HG03439 (cell line): ENCODE measurements at regions not wholly inside any gene's neighbourhood (a gene's known extent, or its start where the extent isn't known, plus 50 kb on each side); places are given as distances from the start of the nearest gene placed in this dataset.

ENCODE experiments used
- ATAC-seq: cut with Tn5 transposase; IDR thresholded peaks from one replicate; pipeline ENCODE4 v1.9.1; 2021; ENCODE audit warnings: mild to moderate bottlenecking, moderate library complexity; ENCODE audit not compliant: unreplicated experiment

GRCh38 chr2:611519-611918 lies 65.7 kb downstream of the TMEM18 start:
- no peak for ATAC-seq

DNA sequence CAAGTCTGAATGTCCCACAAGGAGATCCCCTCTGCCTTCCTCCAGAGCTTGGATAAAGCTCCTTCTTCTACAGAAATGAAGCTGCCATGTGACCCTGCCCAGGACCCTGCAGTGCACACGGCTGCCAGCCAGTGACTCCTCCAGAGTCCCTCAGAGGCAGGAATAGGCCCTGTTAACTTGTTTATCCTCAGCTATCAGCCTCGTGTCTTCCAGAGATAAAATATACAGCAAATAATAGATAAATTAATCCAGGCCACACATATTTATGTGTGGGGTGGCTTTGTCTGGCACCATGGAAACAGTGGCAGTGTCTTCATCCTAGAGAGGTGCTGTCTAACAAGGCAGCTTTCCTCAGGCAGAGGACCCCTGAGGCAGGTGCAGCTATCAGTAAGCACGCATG lies 66.7 kb downstream of the TMEM18 start:
- no peak for ATAC-seq

DNA sequence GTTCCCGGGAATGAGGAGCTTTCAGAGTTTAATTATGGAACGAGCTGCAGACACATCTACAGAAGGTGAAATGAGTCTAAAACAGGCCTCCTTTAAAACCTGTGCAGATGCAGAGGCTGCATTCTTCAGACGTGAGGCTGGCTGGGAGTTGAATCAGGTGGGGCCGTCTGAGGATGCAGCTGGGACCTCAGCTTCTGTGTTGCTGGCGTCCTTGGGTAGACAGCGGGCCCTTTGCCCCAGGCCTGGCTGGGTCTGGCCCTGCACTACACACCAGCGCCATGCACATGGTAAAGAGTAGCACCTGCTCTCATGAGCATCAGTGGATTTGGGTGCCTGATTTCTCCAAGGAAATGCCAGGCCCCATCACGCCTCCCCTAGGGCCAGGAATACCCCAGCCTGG lies 67.3 kb downstream of the TMEM18 start:
- no peak for ATAC-seq

- no peak for ATAC-seq
Measured at GRCh38 chr2:609449-609848, 67.8 kb downstream of the TMEM18 start.

DNA sequence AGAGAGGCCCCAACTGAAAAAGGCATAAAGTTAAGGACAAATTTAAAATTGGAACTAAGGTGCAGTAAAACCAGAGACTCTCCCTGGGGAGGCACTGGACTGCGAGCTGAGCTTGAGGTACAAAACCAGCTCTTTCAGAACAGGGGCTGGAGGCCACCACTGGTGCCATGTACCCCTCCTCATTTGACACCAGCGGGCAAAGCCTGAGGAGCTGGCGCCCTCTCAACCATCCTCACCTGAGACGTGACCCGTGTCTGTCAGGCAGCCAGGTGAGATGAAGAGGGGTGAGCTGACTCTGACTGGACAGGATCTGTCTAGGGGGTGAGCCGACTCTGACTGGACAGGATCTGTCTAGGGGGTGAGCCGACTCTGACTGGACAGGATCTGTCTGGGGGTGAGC lies 68.5 kb downstream of the TMEM18 start:
- ATAC-seq = no peak

DNA sequence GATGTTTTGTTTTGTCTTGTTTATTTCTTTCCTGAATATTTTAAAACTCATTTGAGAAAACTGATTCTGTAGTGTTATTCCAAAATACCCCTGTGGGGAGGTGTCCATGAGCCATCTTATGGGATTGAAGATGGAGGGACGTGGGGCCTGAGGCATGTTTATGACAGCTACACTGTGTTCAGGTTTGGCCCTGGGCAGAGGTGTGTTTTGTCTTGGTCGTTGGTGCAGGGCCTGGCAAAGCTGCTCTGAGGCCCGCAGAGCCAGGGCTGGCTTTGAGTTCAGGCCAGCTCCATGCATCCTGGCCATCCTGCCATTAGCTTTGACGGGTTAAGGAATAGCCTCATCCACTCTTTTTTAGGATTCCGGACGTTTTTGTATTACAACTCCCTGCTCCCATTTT lies 68.9 kb downstream of the TMEM18 start:
- ATAC-seq = no peak

DNA sequence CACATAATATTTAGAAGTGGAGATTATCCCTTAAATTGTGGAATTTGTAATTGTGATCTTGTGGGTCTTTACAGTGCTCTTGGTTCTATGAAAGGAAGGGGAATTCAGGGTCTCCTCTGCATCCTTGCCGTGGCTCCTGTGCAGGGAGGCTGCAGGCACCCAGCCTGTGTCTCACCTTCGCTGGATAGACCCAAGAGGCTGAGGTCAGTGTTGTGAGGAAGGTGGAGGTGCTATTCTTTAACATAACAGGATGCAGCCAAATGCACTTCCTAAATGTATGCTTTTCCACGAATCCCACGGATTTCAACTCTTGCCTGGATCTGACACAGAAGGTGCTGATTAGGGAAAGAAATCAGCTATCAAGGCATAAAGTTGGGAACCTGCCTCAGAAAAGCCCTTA lies 69.5 kb downstream of the TMEM18 start:
- no peak for ATAC-seq

DNA sequence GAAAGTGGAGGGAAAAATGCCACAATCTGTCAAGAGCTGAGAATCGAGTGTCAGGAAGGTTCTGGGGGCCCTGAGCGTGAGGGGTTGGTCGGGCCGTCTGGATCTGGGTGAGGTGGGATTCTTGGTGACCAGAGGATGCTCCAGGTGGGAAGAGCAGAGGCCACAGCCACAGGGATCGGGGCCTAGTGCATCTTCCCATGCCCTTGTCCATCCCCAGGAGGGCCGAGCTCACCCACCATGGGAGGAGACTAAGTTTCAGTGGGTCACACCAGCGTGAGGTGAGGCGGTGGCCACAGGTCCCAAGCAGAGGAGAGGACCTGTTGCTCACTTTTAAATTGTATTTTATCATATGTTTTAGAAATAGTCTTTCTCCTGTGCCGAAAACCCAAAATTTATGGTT lies 70.0 kb downstream of the TMEM18 start:
- ATAC-seq = no peak

- ATAC-seq = no peak
Measured at GRCh38 chr2:605674-606608, 71.3 kb downstream of the TMEM18 start.

- ATAC-seq = no peak
Measured at GRCh38 chr2:604854-605524, 72.2 kb downstream of the TMEM18 start.

GRCh38 chr2:604385-604784 lies 72.8 kb downstream of the TMEM18 start:
- no peak for ATAC-seq

GRCh38 chr2:603869-604268 lies 73.3 kb downstream of the TMEM18 start:
- ATAC-seq = no peak

GRCh38 chr2:603427-603826 lies 73.8 kb downstream of the TMEM18 start:
- no peak for ATAC-seq

DNA sequence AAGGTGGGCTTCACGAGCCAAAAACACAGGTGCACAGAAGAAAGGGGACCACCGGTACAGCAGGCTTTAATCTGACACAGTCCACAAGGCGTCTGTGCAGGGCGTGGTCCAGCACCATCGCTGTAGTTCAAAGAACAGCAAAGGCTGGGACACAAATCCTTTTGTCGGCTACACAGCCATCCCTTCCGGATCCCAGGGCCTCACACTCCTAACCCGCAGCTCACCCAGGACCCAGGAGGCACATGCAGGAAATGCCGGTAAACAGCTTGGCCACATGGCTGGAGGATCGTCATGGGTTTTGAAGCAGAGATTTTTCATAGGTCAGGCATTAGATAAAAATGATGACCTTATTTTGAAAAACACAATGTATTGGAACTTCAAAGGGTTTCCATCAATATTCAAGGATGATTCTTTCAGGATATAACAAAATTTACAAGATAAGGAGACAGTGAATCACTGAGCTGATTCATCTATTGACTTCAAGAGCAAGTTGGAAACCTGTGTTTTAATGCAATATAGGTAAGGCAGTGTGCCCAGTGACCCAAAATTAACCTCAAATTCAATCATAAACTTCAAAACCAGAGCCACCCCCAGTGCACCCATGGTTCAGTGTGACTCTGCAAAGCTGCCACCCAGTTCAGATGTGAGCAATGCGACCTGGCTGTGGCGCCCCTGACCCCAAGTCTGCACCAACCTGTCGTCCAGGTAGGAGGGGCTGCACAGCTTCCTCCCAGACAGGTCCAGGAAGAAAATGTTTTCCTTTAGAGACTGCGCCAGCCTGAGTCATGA lies 74.4 kb downstream of the TMEM18 start:
- no peak for ATAC-seq

DNA sequence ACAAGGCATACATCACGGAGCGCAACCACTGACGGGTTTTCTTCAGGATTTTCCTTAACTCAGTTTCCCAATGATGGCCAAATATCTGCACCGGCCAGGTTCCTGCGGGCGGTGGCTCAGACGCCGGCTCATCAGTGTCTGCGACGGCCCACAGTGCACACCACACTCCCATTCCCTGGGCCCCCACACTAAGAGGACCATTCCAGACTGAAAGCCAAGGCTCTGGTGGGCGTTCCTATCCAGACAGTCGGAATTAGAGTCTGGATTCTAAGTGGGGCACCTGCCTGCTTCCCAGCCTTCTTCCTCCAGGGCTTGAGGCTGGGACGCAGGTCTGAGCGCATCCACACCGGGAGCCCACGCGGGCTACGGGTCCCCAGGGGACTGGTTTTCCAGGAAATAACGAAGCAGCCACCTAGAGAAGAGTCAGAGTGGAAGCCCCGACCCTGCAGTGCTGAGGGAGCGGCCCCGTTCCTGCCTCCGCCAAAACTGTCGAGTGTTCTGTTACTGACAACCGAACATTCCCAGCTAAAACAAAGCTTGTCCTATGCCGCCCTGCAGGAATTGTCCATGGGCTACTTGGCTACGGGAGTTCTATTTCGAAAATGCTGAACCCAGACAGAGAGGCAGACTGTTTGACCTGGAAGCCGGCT lies 75.3 kb downstream of the TMEM18 start:
- no peak for ATAC-seq

GRCh38 chr2:601387-601698 lies 75.9 kb downstream of the TMEM18 start:
- ATAC-seq = no peak

DNA sequence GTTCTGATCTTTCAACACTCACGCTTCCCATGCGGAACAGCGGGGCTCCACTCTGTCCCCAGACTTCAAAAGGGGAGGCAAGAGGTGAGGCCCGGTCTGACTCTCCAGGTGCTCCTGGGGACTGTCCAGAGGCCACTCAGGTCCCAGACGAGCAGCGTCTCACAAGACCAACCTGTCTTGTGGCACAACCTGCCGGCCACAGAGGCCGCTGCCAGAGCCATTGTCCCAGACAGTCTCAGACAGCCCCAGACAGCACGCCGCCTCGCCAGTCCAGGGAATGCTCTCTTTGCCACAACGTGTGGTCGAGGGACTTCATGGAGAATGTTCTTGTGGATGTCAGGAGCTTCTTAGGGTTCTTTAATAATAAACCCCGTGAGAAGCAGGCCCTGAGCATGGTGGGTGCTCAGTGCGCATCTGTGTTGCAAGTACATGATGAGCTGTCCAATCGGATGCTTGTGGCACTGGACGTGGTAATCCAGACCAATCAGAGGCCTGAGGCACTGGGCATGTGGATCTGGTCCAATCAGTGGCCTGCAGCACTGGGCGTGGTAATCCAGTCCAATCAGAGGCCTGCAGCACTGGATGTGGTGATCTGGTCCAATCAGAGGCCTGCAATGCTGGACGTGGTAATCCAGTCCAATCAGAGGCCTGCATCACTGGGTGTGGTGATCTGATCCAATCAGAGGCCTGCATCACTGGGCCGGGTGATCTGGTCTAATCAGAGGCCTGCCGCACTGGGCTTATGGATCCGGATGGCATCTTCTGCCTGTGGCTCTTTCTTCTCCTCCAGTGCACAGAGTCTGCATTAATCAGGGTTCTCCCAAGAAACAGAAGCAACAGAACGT lies 76.4 kb downstream of the TMEM18 start:
- no peak for ATAC-seq

GRCh38 chr2:599601-600000 lies 77.6 kb downstream of the TMEM18 start:
- no peak for ATAC-seq

- ATAC-seq = no peak
Measured at GRCh38 chr2:598058-598802, 79.0 kb downstream of the TMEM18 start.
